ENCODE measurements at regions not wholly inside any gene's neighbourhood (a gene's known extent, or its start where the extent isn't known, plus 50 kb on each side); places are given as distances from the start of the nearest gene placed in this dataset.
A peak's percentile ranks its signal among the peaks of the same experiment; 100 is the strongest.

- no peak for DNase-seq
These were observed 52.5 kb downstream of the KCNF1 start for GRCh38 chr2:10964052-10964790.

- no peak for DNase-seq
These were observed 53.6 kb downstream of the KCNF1 start for GRCh38 chr2:10965241-10965843.

DNA sequence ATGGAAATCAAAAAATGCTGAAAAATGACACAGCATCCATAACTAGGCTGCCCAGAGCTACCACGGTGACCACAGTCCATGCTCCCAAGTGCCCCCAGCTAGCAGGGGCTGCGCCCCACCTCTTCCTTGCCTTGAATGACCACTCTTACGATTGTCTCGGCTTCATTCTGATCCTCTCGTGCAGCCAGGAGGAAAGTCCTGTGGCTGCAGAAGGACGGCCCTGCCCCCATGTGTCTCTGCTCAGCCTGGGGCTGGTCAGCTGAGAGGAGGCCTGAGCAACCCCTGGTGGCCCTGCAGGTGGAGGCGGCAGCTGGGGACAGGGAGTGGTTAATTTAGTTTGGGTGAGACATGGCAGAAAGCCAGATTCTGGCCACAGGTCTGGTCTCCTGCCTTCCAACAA, 54.3 kb downstream of the KCNF1 start:
- no peak for DNase-seq

- no peak for DNase-seq
These were observed 55.0 kb downstream of the KCNF1 start for GRCh38 chr2:10966741-10967140.

GRCh38 chr2:10968176-10968575, 56.4 kb downstream of the KCNF1 start:
- DNase-seq, result no peak

DNA sequence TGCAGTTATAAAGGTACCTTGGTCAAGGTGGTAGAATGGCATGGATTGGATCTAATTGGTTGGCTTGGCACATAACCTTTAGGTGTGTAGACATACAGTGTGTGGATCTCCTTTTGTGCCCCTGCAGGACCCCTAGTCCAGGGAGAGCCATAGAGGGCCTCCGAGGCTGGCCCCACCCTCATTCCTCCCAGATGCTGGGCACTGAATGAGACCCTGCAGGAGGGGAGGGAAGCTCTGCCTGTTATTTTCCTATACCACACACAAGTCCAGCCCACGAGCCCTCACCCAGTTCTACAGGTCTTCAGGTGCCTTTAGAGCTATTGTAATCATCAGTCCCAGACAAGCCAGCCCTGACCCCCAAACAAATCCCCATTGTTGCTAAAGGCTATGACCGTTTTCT, 58.9 kb downstream of the KCNF1 start:
- no peak for DNase-seq

GRCh38 chr2:10971161-10971887, 59.6 kb downstream of the KCNF1 start:
- DNase-seq, result no peak

DNA sequence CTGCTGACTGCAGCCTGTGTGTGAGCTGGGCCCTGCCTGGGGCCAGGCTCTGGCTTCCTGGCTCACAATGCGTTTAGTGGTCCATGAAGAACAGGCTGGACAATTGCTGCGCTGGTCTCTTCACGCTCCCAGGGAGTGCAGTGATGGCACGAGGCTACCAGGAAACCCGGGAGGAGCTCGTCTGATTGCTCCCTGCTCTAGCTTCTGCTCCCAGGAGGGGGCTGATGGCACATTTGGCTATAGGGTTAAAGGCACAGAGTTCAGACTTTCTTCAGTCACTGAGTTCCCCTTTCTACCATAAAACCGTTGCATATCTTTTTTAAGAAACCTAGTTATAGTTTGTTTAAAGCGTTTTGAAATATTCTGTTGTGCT, 60.1 kb downstream of the KCNF1 start:
- no peak for DNase-seq

GRCh38 chr2:10972683-10973433, 61.1 kb downstream of the KCNF1 start:
- no peak for DNase-seq

DNA sequence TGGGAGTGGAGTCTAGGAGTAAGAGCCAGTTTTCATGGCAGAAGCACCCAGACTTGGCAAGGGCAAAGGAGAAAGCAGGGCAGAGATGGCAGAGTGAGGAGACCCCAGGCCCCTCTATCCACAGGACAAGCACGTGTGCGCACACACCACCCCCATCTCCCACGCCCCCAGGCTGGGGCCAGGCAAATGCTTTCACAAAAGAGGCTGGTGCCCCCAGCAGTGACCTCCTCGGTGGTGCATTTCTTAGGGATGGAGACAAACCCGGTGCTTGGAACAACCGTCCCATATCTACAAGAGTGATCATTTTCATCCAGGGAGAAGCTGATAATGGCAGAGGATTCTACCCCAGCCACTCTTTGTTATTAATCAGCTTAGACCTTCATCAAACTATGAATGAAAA, 62.0 kb downstream of the KCNF1 start:
- DNase-seq, result no peak

- DNase-seq, result peak; percentile 26
These were observed 65.3 kb downstream of the KCNF1 start for GRCh38 chr2:10977003-10977402.

DNA sequence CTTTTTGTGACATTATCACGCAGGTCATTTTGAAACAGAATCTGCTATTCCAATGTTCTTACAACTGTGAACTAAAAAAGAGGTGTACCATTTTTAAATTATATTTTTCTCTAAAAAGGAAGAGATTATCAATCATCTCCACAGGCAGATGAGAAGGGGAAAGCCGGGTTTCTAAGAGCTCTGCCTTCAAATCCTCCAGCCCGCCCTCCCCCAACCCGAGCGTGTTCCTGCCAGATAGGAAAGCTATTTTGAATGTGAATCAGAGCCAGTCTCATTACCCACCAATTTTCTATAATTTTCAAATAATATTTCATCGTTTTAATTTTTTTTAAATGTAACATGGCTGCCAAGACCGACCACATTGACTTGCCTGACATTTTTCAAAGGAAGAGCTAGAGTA, 65.9 kb downstream of the KCNF1 start:
- DNase-seq, result peak; percentile 24

- no peak for DNase-seq
These were observed 66.4 kb downstream of the KCNF1 start for GRCh38 chr2:10978090-10978670.

GRCh38 chr2:10980071-10980470, 68.3 kb downstream of the KCNF1 start:
- no peak for DNase-seq

GRCh38 chr2:10980886-10981425, 69.2 kb downstream of the KCNF1 start:
- DNase-seq, result no peak

DNA sequence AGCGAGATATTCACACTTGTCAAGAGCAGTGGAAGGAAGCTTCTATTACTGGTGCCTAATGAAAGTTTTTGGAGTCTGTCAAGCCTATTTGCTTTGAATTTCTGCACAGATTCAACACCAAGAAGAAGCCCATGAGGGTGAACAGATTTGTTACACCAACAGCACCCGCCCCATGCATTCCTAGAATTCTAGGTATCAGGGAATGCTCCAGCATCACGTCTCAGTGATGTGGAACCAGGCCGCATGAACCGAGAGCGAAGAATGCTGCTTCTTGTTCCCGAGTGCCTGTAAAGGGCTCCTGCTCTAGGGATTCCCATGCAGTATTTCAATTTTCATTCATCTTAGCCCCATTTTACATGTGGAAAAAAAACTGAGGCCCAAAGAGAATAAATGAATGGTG, 69.7 kb downstream of the KCNF1 start:
- DNase-seq, result no peak

GRCh38 chr2:10981941-10982431, 70.3 kb downstream of the KCNF1 start:
- DNase-seq, result no peak

DNA sequence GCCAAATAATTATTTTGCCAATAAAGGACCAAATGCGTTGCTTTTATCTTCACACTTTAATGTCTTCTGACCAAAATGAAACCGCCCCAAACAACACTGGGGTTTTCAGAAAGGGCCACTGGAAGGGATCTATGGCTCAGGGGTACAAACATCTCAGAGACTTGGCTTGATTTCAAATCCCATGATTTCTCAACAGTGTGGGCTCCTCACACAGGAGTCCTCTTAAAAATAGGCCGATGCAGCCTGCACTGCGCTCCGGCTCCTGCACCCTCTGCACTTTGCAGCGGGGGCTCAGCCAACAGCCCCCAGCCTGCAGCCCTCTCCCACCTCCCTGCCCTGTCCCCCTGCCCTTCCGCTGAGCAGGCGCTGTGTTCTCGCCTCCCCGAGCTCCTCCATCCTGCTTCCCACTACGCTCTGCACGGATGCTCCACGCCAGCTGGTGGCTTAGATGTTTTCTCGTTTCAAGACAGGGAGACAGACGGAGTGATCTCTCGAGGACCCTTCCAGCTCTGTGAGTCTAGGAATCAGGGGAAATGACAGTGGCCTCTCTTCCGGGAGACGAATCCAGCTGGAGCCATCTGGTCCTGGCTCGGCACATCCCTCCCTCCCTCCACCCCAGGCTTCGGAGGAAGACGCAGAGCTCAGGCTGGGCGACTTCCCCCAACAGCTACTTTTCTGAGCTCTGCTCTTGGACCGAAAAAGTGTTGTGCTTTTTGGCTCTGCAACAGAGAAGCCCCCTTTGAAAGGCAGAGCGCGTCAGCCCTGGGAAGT, 71.4 kb downstream of the KCNF1 start:
- no peak for DNase-seq

DNA sequence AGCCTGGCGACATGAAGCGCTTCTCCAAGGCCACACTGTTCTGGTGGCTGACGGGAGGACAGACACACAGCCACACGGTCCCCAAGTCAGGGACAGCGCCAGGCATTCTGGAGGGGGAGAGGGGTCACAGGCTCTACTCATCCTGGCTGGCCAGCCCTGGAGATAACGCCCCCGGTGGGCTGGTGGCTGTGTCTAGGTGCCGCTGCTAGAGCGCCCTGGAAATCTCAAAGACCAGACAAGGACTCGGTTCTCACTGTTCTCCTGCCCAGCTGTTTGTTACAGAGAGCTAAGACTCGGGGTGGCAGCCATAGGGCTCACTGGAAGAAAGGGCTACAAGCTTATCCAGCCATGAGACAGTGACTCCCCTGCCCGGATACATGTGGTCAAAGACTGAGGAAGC, 72.0 kb downstream of the KCNF1 start:
- DNase-seq, result no peak

DNA sequence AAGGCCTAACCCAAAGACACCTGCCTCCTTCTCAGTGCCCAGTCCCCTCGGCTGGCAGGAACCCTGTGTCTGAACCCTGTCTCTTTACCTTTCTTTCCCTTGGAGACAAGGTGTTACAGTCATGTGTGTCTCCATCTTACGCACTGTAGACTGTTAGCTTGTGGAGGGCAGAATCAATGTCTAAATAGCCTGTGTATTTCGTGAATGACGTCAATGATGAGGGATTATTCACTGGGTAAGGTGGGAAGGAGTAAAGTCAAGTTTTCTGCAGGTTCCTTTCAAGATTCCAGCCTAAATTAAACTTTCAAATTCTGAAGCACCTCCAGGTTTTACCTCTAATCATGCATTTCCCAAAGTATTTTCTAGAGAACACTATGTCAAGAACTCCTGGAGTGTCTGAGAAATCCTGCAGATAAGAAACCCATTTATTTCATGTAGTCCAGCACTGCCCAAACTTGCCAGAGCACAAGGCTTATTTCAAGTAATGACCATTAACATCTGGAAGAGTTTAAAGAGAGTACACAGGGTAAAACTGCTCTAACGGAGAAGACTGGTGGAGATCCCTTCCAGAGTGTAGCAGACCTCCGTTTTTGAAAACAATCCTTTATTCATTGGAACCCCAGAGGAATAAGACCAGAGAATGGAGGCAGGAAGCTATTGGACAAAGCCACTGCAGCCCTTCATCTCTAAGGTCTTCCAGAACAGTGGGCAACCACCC, 72.8 kb downstream of the KCNF1 start:
- no peak for DNase-seq

- DNase-seq, result no peak
These were observed 73.5 kb downstream of the KCNF1 start for GRCh38 chr2:10985260-10985659.
